Cardiac fibroblast (primary cell): ENCODE measurements at regions not wholly inside any gene's neighbourhood (a gene's known extent, or its start where the extent isn't known, plus 50 kb on each side); places are given as distances from the start of the nearest gene placed in this dataset.

ENCODE experiments used
- DNase-seq, 2 donors: peaks; one replicate each; pipeline versions ENCODE4 v3.0.0 to v3.0.0-alpha.2; 2010; ENCODE audit warnings: low read depth in 2 of 2
- H3K4me3 ChIP-seq, 2 donors: replicated peaks in 1 of 2; 1 replicate in 1 of 2; 2 replicates in 1 of 2; pipeline ENCODE4 v1.5.1; 2011; ENCODE audit warnings: low read depth in 2 of 2, low read length in 2 of 2, mild to moderate bottlenecking in 2 of 2, moderate library complexity in 1 of 2
- CTCF ChIP-seq: IDR thresholded peaks from one replicate; pipeline ENCODE4 v1.5.1; 2011; ENCODE audit warnings: low read depth, mild to moderate bottlenecking, low read length, inconsistent platforms

GRCh38 chr2:37458133-37458532, 113.7 kb downstream of the QPCT start:
- no peak overlapping the region for H3K4me3 ChIP-seq
- DNase-seq: no peak
- TF ChIP-seq CTCF: no peak

GRCh38 chr2:37459095-37459981, 114.9 kb downstream of the QPCT start:
- peak; percentile 72 to 91 for DNase-seq
- H3K4me3 ChIP-seq: no peak overlapping the region
- no peak for TF ChIP-seq CTCF

- no peak overlapping the region for H3K4me3 ChIP-seq
- TF ChIP-seq CTCF: no peak
- DNase-seq: no peak
Measured at GRCh38 chr2:37460896-37461229, 116.4 kb downstream of the QPCT start.

- H3K4me3 ChIP-seq: no peak overlapping the region
- no peak for DNase-seq
- no peak for TF ChIP-seq CTCF
Measured at GRCh38 chr2:37464067-37464466, 119.6 kb downstream of the QPCT start.

- DNase-seq: peak; percentile 25 to 29
- H3K4me3 ChIP-seq: no peak overlapping the region
- no peak for TF ChIP-seq CTCF
Measured at GRCh38 chr2:37466533-37467222, 122.2 kb downstream of the QPCT start.

- DNase-seq: peak in 1 of 2 donors; percentile 62
- no peak overlapping the region for H3K4me3 ChIP-seq
- no peak for TF ChIP-seq CTCF
Measured at GRCh38 chr2:37468170-37468569, 123.7 kb downstream of the QPCT start.
